Cardiac muscle cell (in vitro differentiated cells and primary cell): ENCODE measurements at regions not wholly inside any gene's neighbourhood (a gene's known extent, or its start where the extent isn't known, plus 50 kb on each side); places are given as distances from the start of the nearest gene placed in this dataset.

Experiments
- DNase-seq, 2 donors: peaks; one replicate each; pipeline versions ENCODE4 v3.0.0 to v3.0.0-alpha.2; 2010 to 2017; ENCODE audit warnings: low read depth in 1 of 2, low spot score in 1 of 2
- H3K27ac ChIP-seq: fragments of 200-600 bp; sonication (generic); 2 replicates; pipeline ENCODE4 v1.5.1; 2016
- H3K27me3 ChIP-seq: fragments of 200-600 bp; sonication (generic); 2 replicates; pipeline ENCODE4 v1.6.0; 2016; ENCODE audit warnings: control low read depth
- H3K36me3 ChIP-seq: fragments of 200-600 bp; sonication (generic); 2 replicates; pipeline ENCODE4 v1.5.1; 2016; ENCODE audit warnings: control low read depth
- H3K4me1 ChIP-seq: fragments of 200-600 bp; sonication (generic); 2 replicates; pipeline ENCODE4 v1.8.1; 2017; ENCODE audit warnings: low read depth, mild to moderate bottlenecking, mixed run types
- H3K4me3 ChIP-seq: fragments of 200-600 bp; sonication (generic); 2 replicates; pipeline ENCODE4 v1.5.1; 2016; ENCODE audit warnings: mild to moderate bottlenecking
- H3K9me3 ChIP-seq: fragments of 200-600 bp; sonication (generic); 2 replicates; pipeline ENCODE4 v1.5.1; 2017; ENCODE audit warnings: low read depth, mild to moderate bottlenecking, control low read depth
- TF ChIP-seq, protein P1 (sequence below): IDR thresholded peaks from 2 replicates; pipeline ENCODE4 v1.5.1; 2012; ENCODE audit warnings: low read depth, mild to moderate bottlenecking, low read length

- Histone ChIP-seq H3K27me3 (no peaks in the 10 kb centered on the region), H3K27ac (no peak overlapping the region), H3K36me3 (no peaks in the 10 kb centered on the region), H3K4me1 (no peaks in the 10 kb centered on the region), H3K4me3 (no peak overlapping the region), H3K9me3 (no peaks in the 10 kb centered on the region)
- TF ChIP-seq, protein P1, sequence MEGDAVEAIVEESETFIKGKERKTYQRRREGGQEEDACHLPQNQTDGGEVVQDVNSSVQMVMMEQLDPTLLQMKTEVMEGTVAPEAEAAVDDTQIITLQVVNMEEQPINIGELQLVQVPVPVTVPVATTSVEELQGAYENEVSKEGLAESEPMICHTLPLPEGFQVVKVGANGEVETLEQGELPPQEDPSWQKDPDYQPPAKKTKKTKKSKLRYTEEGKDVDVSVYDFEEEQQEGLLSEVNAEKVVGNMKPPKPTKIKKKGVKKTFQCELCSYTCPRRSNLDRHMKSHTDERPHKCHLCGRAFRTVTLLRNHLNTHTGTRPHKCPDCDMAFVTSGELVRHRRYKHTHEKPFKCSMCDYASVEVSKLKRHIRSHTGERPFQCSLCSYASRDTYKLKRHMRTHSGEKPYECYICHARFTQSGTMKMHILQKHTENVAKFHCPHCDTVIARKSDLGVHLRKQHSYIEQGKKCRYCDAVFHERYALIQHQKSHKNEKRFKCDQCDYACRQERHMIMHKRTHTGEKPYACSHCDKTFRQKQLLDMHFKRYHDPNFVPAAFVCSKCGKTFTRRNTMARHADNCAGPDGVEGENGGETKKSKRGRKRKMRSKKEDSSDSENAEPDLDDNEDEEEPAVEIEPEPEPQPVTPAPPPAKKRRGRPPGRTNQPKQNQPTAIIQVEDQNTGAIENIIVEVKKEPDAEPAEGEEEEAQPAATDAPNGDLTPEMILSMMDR: no peak
- no peak for DNase-seq
These were observed 235.6 kb downstream of the EDEM1 start for GRCh38 chr3:5423076-5423475.

- no peaks in the 10 kb centered on the region for H3K36me3 ChIP-seq
- no peak overlapping the region for H3K4me3 ChIP-seq
- H3K9me3 ChIP-seq: no peaks in the 10 kb centered on the region
- H3K27me3 ChIP-seq: no peaks in the 10 kb centered on the region
- TF ChIP-seq, protein P1: no peak
- H3K27ac ChIP-seq: no peak overlapping the region
- no peaks in the 10 kb centered on the region for H3K4me1 ChIP-seq
- no peak for DNase-seq
These were observed 236.0 kb downstream of the EDEM1 start for GRCh38 chr3:5423523-5423922.

DNA sequence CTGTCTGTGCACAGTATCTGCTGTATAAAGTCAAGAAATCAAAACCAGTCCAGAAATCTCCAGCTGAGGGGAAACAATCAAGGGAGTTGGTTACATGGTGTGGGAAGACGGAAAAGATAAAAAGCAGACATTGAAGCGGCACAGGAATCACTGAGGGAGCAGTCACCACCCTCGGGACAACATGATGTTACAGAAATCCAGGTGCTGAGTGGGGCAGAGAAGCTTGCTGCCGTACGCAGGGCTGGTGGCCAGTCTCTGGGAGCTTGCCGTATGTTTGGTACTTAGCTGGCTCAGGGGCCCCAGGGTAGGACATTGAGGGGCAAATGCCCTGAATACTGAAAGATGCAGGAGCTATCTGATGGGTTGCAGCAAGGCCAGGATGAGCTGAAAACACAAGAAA, 237.9 kb downstream of the EDEM1 start:
- Histone ChIP-seq H3K9me3 (no peaks in the 10 kb centered on the region), H3K4me1 (no peaks in the 10 kb centered on the region), H3K36me3 (no peaks in the 10 kb centered on the region), H3K27ac (no peak overlapping the region), H3K27me3 (no peaks in the 10 kb centered on the region), H3K4me3 (no peak overlapping the region)
- TF ChIP-seq, protein P1: no peak
- no peak for DNase-seq

DNA sequence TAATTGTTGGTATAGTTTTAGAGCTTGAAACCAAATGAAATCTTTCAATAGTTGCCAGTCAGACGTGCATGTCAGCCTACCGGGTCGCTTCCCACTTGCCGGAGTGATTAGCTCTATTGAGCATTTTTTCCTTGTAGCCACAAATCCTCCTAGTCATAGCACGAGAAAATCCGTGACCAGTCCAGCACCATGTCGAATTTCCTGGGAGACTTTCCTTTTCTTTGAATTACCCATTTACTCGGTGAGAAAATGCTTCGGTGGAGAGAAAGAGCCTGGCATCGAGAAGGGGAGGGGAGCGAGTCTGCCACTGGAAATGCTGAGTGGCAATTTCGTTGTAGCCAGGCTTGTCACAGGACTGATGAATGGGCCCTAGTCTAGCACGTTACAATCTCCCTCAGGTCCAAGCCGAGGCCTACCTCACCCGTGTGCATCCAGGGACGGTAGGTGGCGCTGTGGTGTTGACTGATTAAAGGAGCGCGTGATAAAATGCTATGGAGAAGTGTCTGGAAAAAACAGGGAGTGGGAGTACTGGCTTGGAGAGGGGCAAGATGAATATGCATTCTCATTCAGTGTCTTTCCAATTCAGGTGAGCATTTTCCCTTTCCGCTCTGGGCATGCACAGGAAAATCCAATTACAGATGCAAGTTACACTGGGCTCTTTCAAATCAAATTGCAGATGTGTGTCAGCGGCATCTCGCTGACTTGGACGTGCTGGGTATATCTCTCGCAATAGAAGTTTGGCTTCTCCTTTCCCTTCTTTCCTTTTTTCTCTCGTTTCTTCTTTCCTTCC, 238.8 kb downstream of the EDEM1 start:
- no peaks in the 10 kb centered on the region for H3K36me3 ChIP-seq
- H3K4me1 ChIP-seq: no peaks in the 10 kb centered on the region
- H3K27ac ChIP-seq: no peak overlapping the region
- H3K9me3 ChIP-seq: no peaks in the 10 kb centered on the region
- no peak overlapping the region for H3K4me3 ChIP-seq
- TF ChIP-seq, protein P1: peak; percentile 83
- H3K27me3 ChIP-seq: no peaks in the 10 kb centered on the region
- peak; percentile 65 to 93 for DNase-seq

DNA sequence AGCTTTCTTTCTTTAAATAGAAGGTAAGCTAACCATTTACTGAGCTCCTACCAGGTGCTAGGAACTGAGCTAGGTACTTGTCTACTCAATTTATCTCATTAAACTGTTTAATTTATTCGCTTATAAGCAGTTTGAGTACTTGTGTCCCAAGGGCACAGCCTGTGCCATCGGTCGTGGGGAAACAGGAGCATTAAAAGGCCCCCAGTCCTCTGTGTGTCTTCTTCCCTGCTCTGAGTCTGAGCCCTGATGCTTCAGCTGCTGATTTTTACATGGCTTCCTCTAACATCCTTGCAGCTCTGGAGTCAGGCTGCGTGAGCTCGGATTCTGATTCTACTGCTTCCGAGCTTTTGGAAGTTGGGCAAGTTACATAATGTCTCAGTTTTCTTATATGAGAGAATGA, 239.5 kb downstream of the EDEM1 start:
- no peaks in the 10 kb centered on the region for H3K36me3 ChIP-seq
- no peak overlapping the region for H3K4me3 ChIP-seq
- H3K27ac ChIP-seq: no peak overlapping the region
- no peaks in the 10 kb centered on the region for H3K27me3 ChIP-seq
- H3K9me3 ChIP-seq: no peaks in the 10 kb centered on the region
- no peaks in the 10 kb centered on the region for H3K4me1 ChIP-seq
- TF ChIP-seq, protein P1: no peak
- DNase-seq: no peak

GRCh38 chr3:5427938-5428337, 240.4 kb downstream of the EDEM1 start:
- TF ChIP-seq, protein P1: no peak
- DNase-seq: no peak

More at GRCh38 chr3:5427938-5428337, 240.4 kb downstream of the EDEM1 start:
- H3K4me3 ChIP-seq: no peak overlapping the region
- H3K27me3 ChIP-seq: no peaks in the 10 kb centered on the region
- no peaks in the 10 kb centered on the region for H3K36me3 ChIP-seq
- H3K4me1 ChIP-seq: no peaks in the 10 kb centered on the region
- H3K9me3 ChIP-seq: no peaks in the 10 kb centered on the region
- no peak overlapping the region for H3K27ac ChIP-seq
